GM19328 (cell line): ENCODE measurements at regions not wholly inside any gene's neighbourhood (a gene's known extent, or its start where the extent isn't known, plus 50 kb on each side); places are given as distances from the start of the nearest gene placed in this dataset.
"Not testable (repeated sequence)": the region's sequence is repeated elsewhere in the genome, so short reads cannot be mapped to it uniquely, and the experiment has no call there.

Source experiments
- ATAC-seq: cut with Tn5 transposase; IDR thresholded peaks from one replicate; pipeline ENCODE4 v1.9.1; 2021; ENCODE audit warnings: mild to moderate bottlenecking, moderate library complexity; ENCODE audit not compliant: unreplicated experiment

- ATAC-seq: not testable (repeated sequence)
Measured at GRCh38 chr2:111315188-111315917, 194.6 kb downstream of the BCL2L11 start.

GRCh38 chr2:111316221-111316741 lies 195.6 kb downstream of the BCL2L11 start:
- ATAC-seq: not testable (repeated sequence)

- ATAC-seq: not testable (repeated sequence)
Measured at GRCh38 chr2:111316881-111317549, 196.3 kb downstream of the BCL2L11 start.

GRCh38 chr2:111319552-111319951 lies 198.8 kb downstream of the BCL2L11 start:
- ATAC-seq: not testable (repeated sequence)

DNA sequence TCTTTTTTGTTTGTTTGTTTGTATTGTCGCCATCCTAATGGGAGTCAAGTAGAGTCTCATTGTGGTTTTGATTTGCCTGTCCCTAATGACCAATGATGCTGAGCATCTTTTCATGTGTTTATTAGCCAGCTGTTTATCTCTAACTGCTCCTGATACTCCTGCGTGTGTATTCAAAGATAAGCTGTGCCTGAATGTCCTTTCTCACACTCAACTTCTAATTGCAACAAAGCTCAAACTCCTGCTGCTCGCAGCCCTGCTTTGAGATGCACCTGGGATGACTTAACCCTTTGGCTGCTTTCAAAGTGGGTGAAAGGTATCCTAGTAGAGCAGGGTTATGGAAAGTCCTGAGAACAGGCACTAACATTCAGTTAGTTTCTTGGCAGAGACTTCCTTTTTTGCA lies 199.6 kb downstream of the BCL2L11 start:
- not testable (repeated sequence) for ATAC-seq

- not testable (repeated sequence) for ATAC-seq
Measured at GRCh38 chr2:111320965-111321364, 200.3 kb downstream of the BCL2L11 start.

DNA sequence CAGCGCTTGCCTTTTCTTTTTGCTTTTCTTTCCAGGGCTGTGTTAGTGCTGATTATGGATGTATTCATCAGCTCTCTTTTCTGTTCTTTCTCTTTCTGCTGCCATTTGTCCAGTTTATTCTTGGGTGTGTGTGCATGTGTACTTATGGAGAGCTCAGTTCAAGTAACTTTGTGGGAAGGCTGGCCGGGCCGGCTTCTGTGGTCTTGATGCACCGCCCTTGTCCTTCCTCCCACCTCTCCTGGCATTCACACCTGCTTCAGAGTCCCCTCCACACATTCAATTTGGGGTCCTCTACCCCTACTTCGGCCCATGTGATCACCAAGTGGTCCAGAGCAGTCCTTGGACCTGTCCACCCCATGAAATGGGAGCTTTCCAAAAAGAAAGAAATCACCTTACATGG lies 202.7 kb downstream of the BCL2L11 start:
- not testable (repeated sequence) for ATAC-seq

DNA sequence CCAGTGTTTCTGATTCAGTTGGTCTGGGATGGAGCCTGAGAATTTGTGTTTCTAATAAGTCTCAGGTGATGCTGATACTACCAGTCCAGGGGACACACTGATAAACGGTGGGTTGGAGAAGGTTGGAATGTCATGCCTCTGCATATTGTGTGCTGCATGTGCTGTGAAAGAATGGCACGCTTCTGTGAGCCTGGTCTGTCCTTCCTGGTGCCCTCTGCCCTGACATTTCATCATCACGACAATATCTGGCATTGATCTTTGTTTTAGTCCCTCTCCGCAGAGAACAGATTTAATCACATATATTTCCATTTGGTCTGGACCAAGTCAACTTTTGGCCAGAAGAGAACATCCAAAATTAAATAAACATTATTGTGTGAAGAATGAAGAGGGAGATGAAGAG lies 207.0 kb downstream of the BCL2L11 start:
- not testable (repeated sequence) for ATAC-seq

- not testable (repeated sequence) for ATAC-seq
Measured at GRCh38 chr2:111329309-111329708, 208.6 kb downstream of the BCL2L11 start.

DNA sequence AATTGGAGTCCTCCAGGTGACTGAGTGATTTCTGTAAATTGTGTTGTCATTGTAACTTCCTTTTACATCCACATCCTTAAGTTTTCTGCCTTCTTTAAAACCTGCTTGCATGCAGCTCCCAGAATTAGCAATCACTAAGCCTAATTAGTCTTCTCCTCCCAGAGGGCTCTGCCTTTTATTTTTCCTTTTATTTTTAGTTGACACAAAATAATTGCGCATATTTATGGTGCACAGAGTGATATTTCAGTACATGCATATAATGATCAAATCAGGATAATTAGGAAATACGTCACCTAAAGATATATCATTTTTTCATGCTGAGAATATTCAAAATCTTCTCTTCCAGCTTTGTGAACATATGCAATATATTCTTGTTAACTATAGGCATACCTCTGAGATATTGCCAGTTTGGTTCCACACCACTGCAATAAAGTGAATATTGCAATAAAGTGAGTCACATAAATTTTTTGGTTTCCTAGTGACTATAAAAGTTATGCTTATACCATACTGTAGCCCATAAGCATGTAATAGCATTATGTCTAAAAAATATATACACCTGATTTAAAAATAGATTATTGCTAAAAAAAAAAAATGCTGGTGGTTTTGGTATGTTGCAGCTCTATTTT lies 210.5 kb downstream of the BCL2L11 start:
- ATAC-seq: not testable (repeated sequence)

- ATAC-seq: not testable (repeated sequence)
Measured at GRCh38 chr2:111335220-111335907, 214.7 kb downstream of the BCL2L11 start.

- not testable (repeated sequence) for ATAC-seq
Measured at GRCh38 chr2:111338474-111338873, 217.8 kb downstream of the BCL2L11 start.

- not testable (repeated sequence) for ATAC-seq
Measured at GRCh38 chr2:111339476-111339875, 218.8 kb downstream of the BCL2L11 start.

GRCh38 chr2:111344590-111344989 lies 223.9 kb downstream of the BCL2L11 start:
- not testable (repeated sequence) for ATAC-seq

DNA sequence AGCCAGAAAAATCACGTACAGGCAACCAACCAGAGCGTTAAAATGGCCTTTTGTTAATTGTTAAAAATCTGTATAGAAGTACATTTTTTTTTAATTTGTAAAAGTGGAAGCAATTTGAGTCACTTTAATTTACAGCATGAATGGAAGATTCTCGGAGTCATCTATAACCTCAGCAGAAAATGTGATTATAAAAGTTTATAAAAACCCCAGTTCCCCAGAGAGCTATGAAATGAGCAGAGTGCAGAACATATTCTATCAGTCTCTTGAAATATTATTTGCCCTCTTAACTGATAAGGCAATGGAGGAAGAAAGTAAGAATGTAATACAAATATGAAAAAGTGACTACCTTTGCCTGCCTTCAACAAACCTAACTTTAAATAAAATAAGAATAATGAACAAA lies 224.7 kb downstream of the BCL2L11 start:
- ATAC-seq: not testable (repeated sequence)

DNA sequence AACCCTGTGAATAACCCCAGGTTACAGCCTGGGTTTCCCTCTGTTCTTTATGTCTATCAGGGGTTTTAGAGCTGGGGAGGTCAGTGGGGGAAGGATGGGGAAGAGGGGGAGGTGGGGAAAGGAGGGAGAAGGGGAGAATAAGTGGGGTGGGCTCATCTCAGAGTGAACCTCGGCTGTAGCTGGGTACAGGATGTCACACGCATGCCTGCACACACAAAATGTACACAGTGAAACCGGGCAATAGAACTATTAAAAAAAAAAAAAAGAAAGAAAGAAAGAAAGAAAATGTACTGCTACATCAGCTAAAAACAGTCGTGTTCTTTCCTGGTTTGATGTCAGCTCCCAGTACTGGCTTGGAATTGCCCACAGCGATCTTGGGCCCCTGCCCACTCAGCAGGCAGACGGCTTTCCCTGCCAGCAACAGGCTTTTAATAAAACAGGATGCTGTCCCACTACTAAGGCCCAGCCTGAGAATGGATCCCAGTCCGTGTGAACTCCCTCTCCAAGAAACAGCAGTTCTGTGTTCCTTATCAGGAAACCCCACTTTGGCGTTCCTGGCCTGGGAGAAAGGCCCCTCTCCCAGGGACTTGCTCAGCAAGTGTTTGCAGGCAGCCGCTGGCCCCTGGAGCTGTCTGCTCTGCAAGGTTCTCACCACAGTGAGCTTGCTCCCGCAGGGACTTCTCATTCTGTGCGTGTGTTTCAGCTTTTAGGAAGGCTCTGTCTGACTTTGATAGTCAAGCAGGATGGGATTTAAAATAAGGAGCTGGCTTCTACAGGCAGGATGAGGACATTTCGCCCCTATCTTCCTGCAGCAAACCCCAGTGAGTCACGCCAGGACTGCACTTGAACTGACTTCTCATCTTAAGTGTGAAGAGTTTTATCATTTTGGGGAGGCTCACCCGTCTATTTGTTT lies 225.6 kb downstream of the BCL2L11 start:
- ATAC-seq: not testable (repeated sequence)

GRCh38 chr2:111347695-111348094 lies 227.0 kb downstream of the BCL2L11 start:
- not testable (repeated sequence) for ATAC-seq

- ATAC-seq: not testable (repeated sequence)
Measured at GRCh38 chr2:111348316-111348715, 227.6 kb downstream of the BCL2L11 start.

DNA sequence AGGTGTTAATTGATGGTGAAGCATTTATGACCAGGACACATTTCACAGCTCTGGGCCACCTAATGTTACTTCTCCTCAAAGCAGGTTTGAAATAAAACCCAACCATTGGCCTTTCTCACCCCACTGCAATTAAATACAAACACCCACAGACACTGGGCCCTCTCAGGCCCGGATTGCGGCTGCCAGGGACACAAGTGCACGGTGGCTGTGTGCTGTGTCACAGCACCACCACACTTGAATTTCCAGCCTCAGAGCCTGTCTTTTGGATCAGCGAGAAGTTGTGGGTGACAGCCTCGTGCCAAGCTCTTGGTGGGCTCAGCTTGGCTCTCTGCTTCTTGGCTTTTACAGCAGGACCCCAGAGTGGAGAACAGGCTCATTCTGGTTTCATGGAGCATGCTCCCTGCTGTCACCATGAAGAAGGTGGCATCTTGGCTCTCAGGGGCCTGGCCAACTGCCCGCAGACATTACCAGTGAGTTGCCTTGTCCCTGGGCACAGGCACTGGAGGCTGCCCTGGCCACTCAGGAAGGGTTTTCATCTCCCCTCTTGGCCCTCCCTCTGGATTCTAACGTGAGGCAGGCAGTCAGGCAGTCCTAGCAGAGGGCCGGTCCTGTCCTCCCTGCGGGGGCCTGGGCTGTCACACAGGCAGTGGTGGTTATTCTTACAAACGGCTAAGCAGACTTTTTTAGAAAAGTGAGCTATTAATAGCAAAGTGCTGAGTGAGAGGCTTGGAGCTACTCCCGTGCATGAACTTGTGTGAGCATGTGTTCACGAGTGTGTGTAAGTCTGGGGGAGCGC lies 234.5 kb downstream of the BCL2L11 start:
- ATAC-seq: not testable (repeated sequence)
